NT2/D1 (cell line): ENCODE measurements at regions not wholly inside any gene's neighbourhood (a gene's known extent, or its start where the extent isn't known, plus 50 kb on each side); places are given as distances from the start of the nearest gene placed in this dataset.

Source experiments
- SUZ12 ChIP-seq: IDR thresholded peaks from 2 replicates; pipeline ENCODE4 v1.6.1; 2011; ENCODE audit not compliant: insufficient read length, insufficient read depth; ENCODE audit errors: extremely low read depth
- YY1 ChIP-seq: IDR thresholded peaks from 2 replicates; pipeline ENCODE4 v1.6.1; 2011; ENCODE audit not compliant: insufficient read length, insufficient read depth
- ZNF274 ChIP-seq: IDR thresholded peaks from 2 replicates; pipeline ENCODE4 v1.6.1; 2011; ENCODE audit warnings: mild to moderate bottlenecking, low read depth, low read length

DNA sequence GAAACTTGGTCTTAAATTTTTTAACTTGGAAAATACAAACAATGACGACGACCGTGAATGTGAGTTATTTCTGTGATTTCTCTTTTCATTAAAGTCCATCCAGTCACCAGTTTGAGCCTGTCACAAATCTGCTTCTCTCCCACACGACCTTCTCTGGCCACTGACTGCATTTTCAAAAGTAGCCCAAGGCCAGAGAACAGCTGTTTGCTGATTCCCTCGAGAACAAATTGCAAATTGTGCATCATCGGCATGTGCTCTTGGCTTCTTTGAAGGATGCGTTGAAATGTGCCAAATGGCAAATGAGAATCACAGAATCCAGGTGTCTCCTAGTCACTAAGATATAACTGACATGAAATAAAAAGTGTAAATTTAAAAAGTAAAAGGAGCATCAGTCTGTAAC lies 106.4 kb downstream of the AQP9 start:
- TF ChIP-seq YY1 (no peak), ZNF274 (no peak), SUZ12 (no peak)
